ENCODE measurements at regions not wholly inside any gene's neighbourhood (a gene's known extent, or its start where the extent isn't known, plus 50 kb on each side); places are given as distances from the start of the nearest gene placed in this dataset.
"Not testable (repeated sequence)": the region's sequence is repeated elsewhere in the genome, so short reads cannot be mapped to it uniquely, and the experiment has no call there.

DNA sequence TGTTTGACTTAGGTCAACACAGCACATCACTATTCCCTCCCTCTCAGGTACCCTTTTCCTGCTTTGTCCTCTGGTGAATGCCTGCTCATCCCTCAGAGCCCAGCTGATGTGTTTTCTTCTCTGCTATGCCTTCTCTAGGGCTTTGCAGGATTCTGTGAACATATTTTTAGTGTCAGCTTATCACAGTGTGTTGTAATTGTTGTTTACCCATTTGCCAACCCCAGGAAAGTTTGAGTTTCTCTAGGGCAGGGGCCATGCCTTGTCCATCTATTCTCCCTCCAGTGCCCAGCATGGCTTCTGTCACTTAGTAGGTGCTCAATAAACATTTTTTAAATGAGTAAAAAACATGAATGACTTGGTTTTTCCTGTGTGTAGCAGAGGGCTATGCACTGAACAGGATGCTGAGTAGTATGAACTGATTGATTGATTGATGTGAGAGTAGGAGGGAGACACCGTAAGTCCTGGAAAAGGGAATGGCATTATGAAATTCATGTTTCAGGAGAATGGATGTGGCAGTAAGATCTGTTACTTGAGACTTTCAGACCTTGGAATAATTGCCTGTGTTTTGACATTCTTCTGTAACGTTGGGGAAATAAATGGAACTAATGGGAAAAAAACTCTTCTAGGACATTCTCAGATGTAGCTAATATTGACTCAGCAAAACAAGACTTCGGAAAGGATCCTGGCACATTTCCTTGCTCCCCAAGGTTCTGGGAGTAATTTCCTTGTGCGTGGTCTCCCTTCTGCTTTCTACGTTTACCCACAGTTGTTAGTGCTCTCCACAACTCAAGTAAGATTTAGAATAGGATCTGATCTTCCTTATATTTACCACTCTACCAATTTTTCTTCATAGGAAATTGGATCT is 267.3 kb upstream of the TBL1XR1 start:
- Mint-ChIP-seq H3K4me1 (ENCODE audit: low read depth, unreplicated experiment) (peaks cover 13% of the 10 kb centered on the region), H3K4me3 (ENCODE audit: low read depth, unreplicated experiment) (no peak overlapping the region), H3K36me3 (ENCODE audit: insufficient read depth, unreplicated experiment) (no peaks in the 10 kb centered on the region), H3K27ac (ENCODE audit: unreplicated experiment) (no peak overlapping the region), H3K9me3 (ENCODE audit: low read depth, unreplicated experiment) (no peaks in the 10 kb centered on the region), H3K27me3 (ENCODE audit: unreplicated experiment) (no peaks in the 10 kb centered on the region)
- TF ChIP-seq, protein P1, sequence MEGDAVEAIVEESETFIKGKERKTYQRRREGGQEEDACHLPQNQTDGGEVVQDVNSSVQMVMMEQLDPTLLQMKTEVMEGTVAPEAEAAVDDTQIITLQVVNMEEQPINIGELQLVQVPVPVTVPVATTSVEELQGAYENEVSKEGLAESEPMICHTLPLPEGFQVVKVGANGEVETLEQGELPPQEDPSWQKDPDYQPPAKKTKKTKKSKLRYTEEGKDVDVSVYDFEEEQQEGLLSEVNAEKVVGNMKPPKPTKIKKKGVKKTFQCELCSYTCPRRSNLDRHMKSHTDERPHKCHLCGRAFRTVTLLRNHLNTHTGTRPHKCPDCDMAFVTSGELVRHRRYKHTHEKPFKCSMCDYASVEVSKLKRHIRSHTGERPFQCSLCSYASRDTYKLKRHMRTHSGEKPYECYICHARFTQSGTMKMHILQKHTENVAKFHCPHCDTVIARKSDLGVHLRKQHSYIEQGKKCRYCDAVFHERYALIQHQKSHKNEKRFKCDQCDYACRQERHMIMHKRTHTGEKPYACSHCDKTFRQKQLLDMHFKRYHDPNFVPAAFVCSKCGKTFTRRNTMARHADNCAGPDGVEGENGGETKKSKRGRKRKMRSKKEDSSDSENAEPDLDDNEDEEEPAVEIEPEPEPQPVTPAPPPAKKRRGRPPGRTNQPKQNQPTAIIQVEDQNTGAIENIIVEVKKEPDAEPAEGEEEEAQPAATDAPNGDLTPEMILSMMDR (IDR thresholded peaks at IDR 0.05; ENCODE audit: unreplicated experiment) = no peak
- no TSS peak for BruUV-seq (replicated peaks)
- CTCF ChIA-PET = interaction anchor here (0.8 kb wide), 1 partner anchor 54 kb away, joined by 3 read pairs; no protein-coding TSS in a partner anchor
- intact Hi-C loops (cut with micrococcal nuclease; ENCODE audit: unreplicated experiment) = no loop called here
- no peak for DNase-seq

- H3K4me1 Mint-ChIP-seq (ENCODE audit: low read depth, unreplicated experiment) = peaks cover 13% of the 10 kb centered on the region
- intact Hi-C loops (cut with micrococcal nuclease; ENCODE audit: unreplicated experiment) = no loop called here
- no TSS peak for BruUV-seq (replicated peaks)
- CTCF ChIA-PET = no interaction called here
- no peaks in the 10 kb centered on the region for H3K9me3 Mint-ChIP-seq (ENCODE audit: low read depth, unreplicated experiment)
- no peaks in the 10 kb centered on the region for H3K36me3 Mint-ChIP-seq (ENCODE audit: insufficient read depth, unreplicated experiment)
- TF ChIP-seq, protein P1 (IDR thresholded peaks at IDR 0.05; ENCODE audit: unreplicated experiment) = no peak
- no peaks in the 10 kb centered on the region for H3K27me3 Mint-ChIP-seq (ENCODE audit: unreplicated experiment)
- no peak for DNase-seq
- H3K27ac Mint-ChIP-seq (ENCODE audit: unreplicated experiment) = no peak overlapping the region
- H3K4me3 Mint-ChIP-seq (ENCODE audit: low read depth, unreplicated experiment) = no peak overlapping the region
Measured at GRCh38 chr3:177465257-177465642, 268.0 kb upstream of the TBL1XR1 start.

- no peak for DNase-seq
- Mint-ChIP-seq H3K4me1 (ENCODE audit: low read depth, unreplicated experiment) (peaks cover 13% of the 10 kb centered on the region), H3K36me3 (ENCODE audit: insufficient read depth, unreplicated experiment) (no peaks in the 10 kb centered on the region), H3K27ac (ENCODE audit: unreplicated experiment) (no peak overlapping the region), H3K27me3 (ENCODE audit: unreplicated experiment) (no peaks in the 10 kb centered on the region), H3K4me3 (ENCODE audit: low read depth, unreplicated experiment) (no peak overlapping the region), H3K9me3 (ENCODE audit: low read depth, unreplicated experiment) (no peaks in the 10 kb centered on the region)
- CTCF ChIA-PET = no interaction called here
- intact Hi-C loops (cut with micrococcal nuclease; ENCODE audit: unreplicated experiment) = no loop called here
- no TSS peak for BruUV-seq (replicated peaks)
- TF ChIP-seq, protein P1 (IDR thresholded peaks at IDR 0.05; ENCODE audit: unreplicated experiment) = no peak
Measured at GRCh38 chr3:177466074-177466473, 268.8 kb upstream of the TBL1XR1 start.

DNA sequence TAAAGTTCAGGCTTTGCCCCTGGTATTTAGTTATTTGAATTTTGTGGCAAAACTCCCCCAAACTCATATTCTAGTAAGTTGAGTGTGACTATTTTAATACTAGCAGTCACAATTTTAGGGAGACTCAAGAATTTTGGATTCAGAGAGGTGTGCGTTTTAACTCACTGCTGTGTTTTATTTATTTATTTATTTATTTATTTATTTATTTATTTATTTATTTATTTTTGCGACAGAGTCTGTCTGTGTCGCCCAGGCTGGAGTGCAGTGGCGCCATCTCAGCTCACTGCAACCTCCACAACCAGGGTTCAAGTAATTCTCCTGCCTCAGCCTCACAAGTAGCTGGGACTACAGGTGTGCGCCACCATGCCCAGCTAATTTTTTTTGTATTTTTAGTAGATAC is 269.3 kb upstream of the TBL1XR1 start:
- BruUV-seq (replicated peaks); H3K27me3 Mint-ChIP-seq (ENCODE audit: unreplicated experiment); H3K9me3 Mint-ChIP-seq (ENCODE audit: low read depth, unreplicated experiment); H3K27ac Mint-ChIP-seq (ENCODE audit: unreplicated experiment); DNase-seq; H3K36me3 Mint-ChIP-seq (ENCODE audit: insufficient read depth, unreplicated experiment); H3K4me3 Mint-ChIP-seq (ENCODE audit: low read depth, unreplicated experiment); intact Hi-C loops (cut with micrococcal nuclease; ENCODE audit: unreplicated experiment): not testable (repeated sequence)
- peaks cover 13% of the 10 kb centered on the region for H3K4me1 Mint-ChIP-seq (ENCODE audit: low read depth, unreplicated experiment)
- CTCF ChIA-PET = interaction anchor here (0.7 to 1.0 kb wide), 2 partner anchors 23 to 68 kb away, joined by 3 read pairs; no protein-coding TSS in a partner anchor

All from Calu3 (cell line).